ENCODE measurements at regions not wholly inside any gene's neighbourhood (a gene's known extent, or its start where the extent isn't known, plus 50 kb on each side); places are given as distances from the start of the nearest gene placed in this dataset.

DNA sequence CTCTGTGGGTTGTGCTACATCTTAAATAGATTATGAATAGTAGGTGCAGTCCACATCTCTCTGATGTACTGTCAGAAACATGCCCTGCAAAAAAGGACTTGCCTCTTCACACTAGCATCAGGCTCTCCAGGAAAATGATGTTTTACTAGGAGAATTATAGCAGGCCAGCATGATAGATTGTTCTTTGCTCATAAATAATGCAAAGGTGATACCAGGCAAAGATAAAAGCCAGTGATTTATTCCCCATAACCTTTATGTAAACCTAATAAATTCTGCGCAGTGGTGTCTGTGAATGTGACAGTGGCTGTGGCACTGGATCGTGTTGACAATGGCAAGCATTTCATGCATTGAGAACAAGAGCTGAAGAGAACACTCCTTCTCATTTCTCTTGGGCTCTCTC lies 646.5 kb upstream of the SEL1L start:
- H3K4me1 ChIP-seq (ENCODE audit: low read depth, poor library complexity, severe bottlenecking) = no peaks in the 10 kb centered on the region
- H3K4me2 ChIP-seq = no peak overlapping the region
- no peak overlapping the region for H3K4me3 ChIP-seq (IDR thresholded peaks at IDR 0.05; ENCODE audit: insufficient read depth, low read depth, low read length)
- H3K9ac ChIP-seq = no peak overlapping the region
- H4K20me1 ChIP-seq (ENCODE audit: insufficient read depth) = no peaks in the 10 kb centered on the region
- no peaks in the 10 kb centered on the region for H3K27me3 ChIP-seq (ENCODE audit: insufficient read depth, low read depth)
- no peaks in the 10 kb centered on the region for H3K79me2 ChIP-seq (ENCODE audit: insufficient read depth, low read depth)
- no peak for TF ChIP-seq CTCF (conservative IDR thresholded peaks at IDR 0.05; ENCODE audit: low read depth, low read length)
- no peak overlapping the region for H3K27ac ChIP-seq
- H2AFZ ChIP-seq (ENCODE audit: low read depth) = no peak overlapping the region
- no peaks in the 10 kb centered on the region for H3K36me3 ChIP-seq (ENCODE audit: insufficient read depth)

GRCh38 chr14:82182646-82183045 lies 649.0 kb upstream of the SEL1L start:
- Histone ChIP-seq H3K4me3 (IDR thresholded peaks at IDR 0.05; ENCODE audit: insufficient read depth, low read depth, low read length) (no peak overlapping the region), H2AFZ (ENCODE audit: low read depth) (no peak overlapping the region), H3K9ac (no peak overlapping the region), H3K27me3 (ENCODE audit: insufficient read depth, low read depth) (no peaks in the 10 kb centered on the region), H3K79me2 (ENCODE audit: insufficient read depth, low read depth) (no peaks in the 10 kb centered on the region), H3K27ac (no peak overlapping the region), H4K20me1 (ENCODE audit: insufficient read depth) (no peaks in the 10 kb centered on the region), H3K4me1 (ENCODE audit: low read depth, poor library complexity, severe bottlenecking) (no peaks in the 10 kb centered on the region), H3K36me3 (ENCODE audit: insufficient read depth) (no peaks in the 10 kb centered on the region), H3K4me2 (no peak overlapping the region)
- no peak for TF ChIP-seq CTCF (conservative IDR thresholded peaks at IDR 0.05; ENCODE audit: low read depth, low read length)

DNA sequence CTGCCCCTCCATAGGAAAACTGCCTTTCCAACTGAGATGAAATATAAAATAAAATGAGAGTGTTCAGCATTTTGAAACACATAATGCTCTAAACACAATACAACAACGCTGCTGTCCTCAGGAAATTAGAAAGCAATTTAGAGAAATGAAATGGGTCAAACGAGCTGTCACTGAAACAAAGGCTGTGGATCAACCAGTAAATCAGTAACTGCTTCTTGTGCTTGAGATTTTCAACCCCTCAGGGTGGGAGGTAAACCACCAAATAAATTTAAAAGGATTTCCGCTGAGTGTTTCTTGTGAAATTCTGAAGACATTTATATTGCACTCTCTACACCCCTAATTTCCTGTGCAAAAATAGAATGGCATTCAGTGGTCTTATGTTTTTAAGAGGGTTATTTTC lies 657.1 kb upstream of the SEL1L start:
- no peak overlapping the region for H2AFZ ChIP-seq (ENCODE audit: low read depth)
- H3K4me1 ChIP-seq (ENCODE audit: low read depth, poor library complexity, severe bottlenecking) = no peaks in the 10 kb centered on the region
- H4K20me1 ChIP-seq (ENCODE audit: insufficient read depth) = no peaks in the 10 kb centered on the region
- H3K9ac ChIP-seq = no peak overlapping the region
- no peak overlapping the region for H3K4me3 ChIP-seq (IDR thresholded peaks at IDR 0.05; ENCODE audit: insufficient read depth, low read depth, low read length)
- no peaks in the 10 kb centered on the region for H3K27me3 ChIP-seq (ENCODE audit: insufficient read depth, low read depth)
- no peak for TF ChIP-seq CTCF (conservative IDR thresholded peaks at IDR 0.05; ENCODE audit: low read depth, low read length)
- no peaks in the 10 kb centered on the region for H3K36me3 ChIP-seq (ENCODE audit: insufficient read depth)
- H3K79me2 ChIP-seq (ENCODE audit: insufficient read depth, low read depth) = no peaks in the 10 kb centered on the region
- no peak overlapping the region for H3K4me2 ChIP-seq
- H3K27ac ChIP-seq = no peak overlapping the region

DNA sequence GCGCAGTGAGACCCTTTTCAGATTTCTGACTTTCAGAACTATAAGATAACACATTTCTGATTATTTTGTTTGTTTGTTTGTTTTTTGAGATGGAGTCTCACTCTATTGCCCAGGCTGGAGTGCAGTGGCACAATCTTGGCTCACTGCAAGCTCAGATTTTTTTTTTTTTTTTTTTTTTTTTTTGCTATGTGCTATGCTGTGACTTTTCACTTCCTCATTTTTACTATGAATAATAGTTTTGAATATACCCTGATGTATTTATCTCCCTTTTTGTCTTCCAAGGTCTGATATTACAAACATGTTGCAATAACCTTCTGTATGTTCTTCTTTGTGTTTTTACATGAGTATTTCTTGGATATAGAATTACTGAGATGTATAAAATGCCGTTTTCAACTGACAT lies 658.7 kb upstream of the SEL1L start:
- H2AFZ ChIP-seq (ENCODE audit: low read depth) = no peak overlapping the region
- H3K79me2 ChIP-seq (ENCODE audit: insufficient read depth, low read depth) = no peaks in the 10 kb centered on the region
- H3K36me3 ChIP-seq (ENCODE audit: insufficient read depth) = no peaks in the 10 kb centered on the region
- TF ChIP-seq CTCF (conservative IDR thresholded peaks at IDR 0.05; ENCODE audit: low read depth, low read length) = no peak
- no peak overlapping the region for H3K4me2 ChIP-seq
- no peaks in the 10 kb centered on the region for H3K4me1 ChIP-seq (ENCODE audit: low read depth, poor library complexity, severe bottlenecking)
- H3K27ac ChIP-seq = no peak overlapping the region
- no peaks in the 10 kb centered on the region for H3K27me3 ChIP-seq (ENCODE audit: insufficient read depth, low read depth)
- H4K20me1 ChIP-seq (ENCODE audit: insufficient read depth) = no peaks in the 10 kb centered on the region
- no peak overlapping the region for H3K4me3 ChIP-seq (IDR thresholded peaks at IDR 0.05; ENCODE audit: insufficient read depth, low read depth, low read length)
- H3K9ac ChIP-seq = no peak overlapping the region

GRCh38 chr14:82223276-82223675 lies 689.6 kb upstream of the SEL1L start:
- Histone ChIP-seq H3K4me1 (ENCODE audit: low read depth, poor library complexity, severe bottlenecking) (no peaks in the 10 kb centered on the region), H2AFZ (ENCODE audit: low read depth) (no peak overlapping the region), H3K9ac (no peak overlapping the region), H3K4me3 (IDR thresholded peaks at IDR 0.05; ENCODE audit: insufficient read depth, low read depth, low read length) (no peak overlapping the region), H3K79me2 (ENCODE audit: insufficient read depth, low read depth) (no peaks in the 10 kb centered on the region), H3K27ac (no peak overlapping the region), H3K4me2 (no peak overlapping the region), H4K20me1 (ENCODE audit: insufficient read depth) (no peaks in the 10 kb centered on the region), H3K27me3 (ENCODE audit: insufficient read depth, low read depth) (no peaks in the 10 kb centered on the region), H3K36me3 (ENCODE audit: insufficient read depth) (no peaks in the 10 kb centered on the region)
- TF ChIP-seq CTCF (conservative IDR thresholded peaks at IDR 0.05; ENCODE audit: low read depth, low read length) = no peak
